ENCODE measurements at regions not wholly inside any gene's neighbourhood (a gene's known extent, or its start where the extent isn't known, plus 50 kb on each side); places are given as distances from the start of the nearest gene placed in this dataset.
"Not testable (repeated sequence)": the region's sequence is repeated elsewhere in the genome, so short reads cannot be mapped to it uniquely, and the experiment has no call there.

- Histone ChIP-seq H3K27ac (no peak overlapping the region), H3K27me3 (no peaks in the 10 kb centered on the region), H3K4me3 (no peak overlapping the region), H3K4me1 (no peaks in the 10 kb centered on the region), H3K36me3 (no peaks in the 10 kb centered on the region), H3K9me3 (no peaks in the 10 kb centered on the region)
- TF ChIP-seq POLR2A (IDR thresholded peaks at IDR 0.05) (no peak), EP300 (IDR thresholded peaks at IDR 0.05) (no peak), CTCF (IDR thresholded peaks at IDR 0.05) (no peak)
- DNase-seq (ENCODE audit: low spot score in 2 of 2), result no peak
- WGBS, 2 donors, result 61 to 80% methylated on average over 5 of the region's 5 CpGs
Measured at GRCh38 chr4:84126061-84126787, 372.9 kb downstream of the NKX6-1 start.

- no peaks in the 10 kb centered on the region for H3K27me3 ChIP-seq
- no peaks in the 10 kb centered on the region for H3K4me1 ChIP-seq
- no peak overlapping the region for H3K4me3 ChIP-seq
- DNase-seq (ENCODE audit: low spot score in 2 of 2), result no peak
- H3K36me3 ChIP-seq, result no peaks in the 10 kb centered on the region
- WGBS, 2 donors, result 33 to 48% methylated on average over 1 of the region's 1 CpG
- no peak for TF ChIP-seq POLR2A (IDR thresholded peaks at IDR 0.05)
- TF ChIP-seq CTCF (IDR thresholded peaks at IDR 0.05), result no peak
- TF ChIP-seq EP300 (IDR thresholded peaks at IDR 0.05), result no peak
- peaks cover 0 to 16% (median 3%) of the 10 kb centered on the region in 4 donors for H3K9me3 ChIP-seq
- no peak overlapping the region for H3K27ac ChIP-seq
Measured at GRCh38 chr4:84110040-84110439, 389.1 kb downstream of the NKX6-1 start.

- H3K4me1 ChIP-seq; H3K27ac ChIP-seq; H3K27me3 ChIP-seq; H3K9me3 ChIP-seq; DNase-seq (ENCODE audit: low spot score in 2 of 2); H3K4me3 ChIP-seq; H3K36me3 ChIP-seq: not testable (repeated sequence)
- WGBS, 2 donors, result 89% methylated on average over 9 of the region's 9 CpGs
Measured at GRCh38 chr4:84101653-84102625, 397.2 kb downstream of the NKX6-1 start.

GRCh38 chr4:84100071-84100470 lies 399.0 kb downstream of the NKX6-1 start:
- 56 to 59% methylated on average over 4 of the region's 4 CpGs for WGBS, 2 donors
- TF ChIP-seq CTCF (IDR thresholded peaks at IDR 0.05) (no peak), EP300 (IDR thresholded peaks at IDR 0.05) (no peak), POLR2A (IDR thresholded peaks at IDR 0.05) (no peak)
- Histone ChIP-seq H3K9me3 (no peaks in the 10 kb centered on the region), H3K4me3 (no peak overlapping the region), H3K36me3 (no peaks in the 10 kb centered on the region), H3K4me1 (no peaks in the 10 kb centered on the region), H3K27ac (no peak overlapping the region), H3K27me3 (no peaks in the 10 kb centered on the region)
- DNase-seq (ENCODE audit: low spot score in 2 of 2), result no peak

- Histone ChIP-seq H3K27me3 (no peaks in the 10 kb centered on the region), H3K27ac (no peak overlapping the region), H3K9me3 (no peaks in the 10 kb centered on the region), H3K4me1 (no peaks in the 10 kb centered on the region), H3K4me3 (no peak overlapping the region), H3K36me3 (no peaks in the 10 kb centered on the region)
- 23 to 30% methylated on average over 2 of the region's 2 CpGs for WGBS, 2 donors
- no peak for DNase-seq (ENCODE audit: low spot score in 2 of 2)
- no peak for TF ChIP-seq EP300 (IDR thresholded peaks at IDR 0.05)
Measured at GRCh38 chr4:84099599-84099998, 399.5 kb downstream of the NKX6-1 start.

- Histone ChIP-seq H3K36me3 (no peaks in the 10 kb centered on the region), H3K4me1 (no peaks in the 10 kb centered on the region), H3K4me3 (no peak overlapping the region), H3K27ac (no peak overlapping the region), H3K27me3 (no peaks in the 10 kb centered on the region), H3K9me3 (no peaks in the 10 kb centered on the region)
- DNase-seq (ENCODE audit: low spot score in 2 of 2), result no peak
- TF ChIP-seq POLR2A (IDR thresholded peaks at IDR 0.05), result no peak
- no peak for TF ChIP-seq EP300 (IDR thresholded peaks at IDR 0.05)
- no peak for TF ChIP-seq CTCF (IDR thresholded peaks at IDR 0.05)
- WGBS, 2 donors, result 43 to 61% methylated on average over 2 of the region's 2 CpGs
Measured at GRCh38 chr4:84091266-84091665, 407.8 kb downstream of the NKX6-1 start.

All from tibial nerve (tissue), 4 donors.